Muscle of leg (tissue), 3 donors: ENCODE measurements at regions not wholly inside any gene's neighbourhood (a gene's known extent, or its start where the extent isn't known, plus 50 kb on each side); places are given as distances from the start of the nearest gene placed in this dataset.
A peak's percentile ranks its signal among the peaks of the same experiment; 100 is the strongest.

ENCODE experiments used
- DNase-seq: peaks from one replicate; pipeline ENCODE4 v3.0.0; 2013
- H3K27ac ChIP-seq: one replicate; pipeline ENCODE4 v1.5.1; 2013; ENCODE audit warnings: mild to moderate bottlenecking, low read length, control low read depth
- H3K27me3 ChIP-seq: one replicate; pipeline ENCODE4 v1.6.1; 2013; ENCODE audit warnings: low read length; ENCODE audit not compliant: control insufficient read depth, insufficient read depth
- H3K36me3 ChIP-seq: one replicate; pipeline ENCODE4 v1.6.1; 2013; ENCODE audit warnings: low read length; ENCODE audit not compliant: control insufficient read depth, insufficient read depth
- H3K4me1 ChIP-seq: one replicate; pipeline ENCODE4 v1.6.1; 2013; ENCODE audit warnings: low read length; ENCODE audit not compliant: control insufficient read depth, insufficient read depth
- H3K4me3 ChIP-seq: one replicate; pipeline ENCODE4 v1.5.1; 2013; ENCODE audit warnings: low read length, control low read depth
- H3K9me3 ChIP-seq: replicated peaks from 2 replicates; pipeline ENCODE4 v1.6.1; 2013; ENCODE audit warnings: low read depth, low read length; ENCODE audit not compliant: control insufficient read depth
- WGBS: methylation state at CpG from one replicate; pipeline ENCODE4 v1.1.5; 2013; ENCODE audit warnings: missing lambda C conversion rate; ENCODE audit not compliant: insufficient coverage; 5-methylcytosine and 5-hydroxymethylcytosine counted together

DNA sequence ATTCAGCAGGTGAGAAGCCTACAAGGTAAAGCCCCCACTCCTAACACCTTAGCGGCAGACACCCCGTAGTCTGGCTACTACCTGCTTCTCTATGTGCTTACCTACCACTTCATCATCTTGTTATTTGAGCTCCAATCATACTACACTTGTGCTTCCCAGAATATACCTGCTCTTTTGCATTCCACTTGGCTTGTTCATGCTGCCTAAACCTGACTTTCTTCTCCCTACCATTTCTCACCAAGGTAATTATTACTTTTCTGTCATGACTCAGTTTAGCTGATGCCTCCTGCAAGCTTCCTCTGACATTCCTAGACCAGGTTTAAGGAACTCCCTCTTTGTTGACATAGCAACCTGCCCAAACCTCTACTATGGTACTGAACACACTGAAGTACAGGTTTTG is 495.6 kb upstream of the C1orf87 start:
- no peak for DNase-seq
- no peak overlapping the region for H3K4me3 ChIP-seq
- no peak overlapping the region for H3K27ac ChIP-seq
- peaks cover 8% of the 10 kb centered on the region for H3K4me1 ChIP-seq
- no peaks in the 10 kb centered on the region for H3K36me3 ChIP-seq
- WGBS: 93% methylated on average over 2 of the region's 2 CpGs
- no peaks in the 10 kb centered on the region for H3K9me3 ChIP-seq
- no peaks in the 10 kb centered on the region for H3K27me3 ChIP-seq

- Histone ChIP-seq H3K9me3 (no peaks in the 10 kb centered on the region), H3K4me1 (peaks cover 12% of the 10 kb centered on the region), H3K27ac (no peak overlapping the region), H3K4me3 (no peak overlapping the region), H3K27me3 (no peaks in the 10 kb centered on the region), H3K36me3 (no peaks in the 10 kb centered on the region)
- peak; percentile 67 for DNase-seq
Observed at GRCh38 chr1:60567256-60567655, 493.7 kb upstream of the C1orf87 start.

GRCh38 chr1:60564916-60565750 is 491.6 kb upstream of the C1orf87 start:
- H3K27ac ChIP-seq: peak overlapping the region; percentile 77
- H3K4me3 ChIP-seq: no peak overlapping the region
- no CpG with 5 or more reads among the region's 2 CpGs for WGBS
- no peaks in the 10 kb centered on the region for H3K9me3 ChIP-seq
- H3K36me3 ChIP-seq: no peaks in the 10 kb centered on the region
- peak; percentile 96 for DNase-seq
- no peaks in the 10 kb centered on the region for H3K27me3 ChIP-seq
- peaks cover 12% of the 10 kb centered on the region for H3K4me1 ChIP-seq

DNA sequence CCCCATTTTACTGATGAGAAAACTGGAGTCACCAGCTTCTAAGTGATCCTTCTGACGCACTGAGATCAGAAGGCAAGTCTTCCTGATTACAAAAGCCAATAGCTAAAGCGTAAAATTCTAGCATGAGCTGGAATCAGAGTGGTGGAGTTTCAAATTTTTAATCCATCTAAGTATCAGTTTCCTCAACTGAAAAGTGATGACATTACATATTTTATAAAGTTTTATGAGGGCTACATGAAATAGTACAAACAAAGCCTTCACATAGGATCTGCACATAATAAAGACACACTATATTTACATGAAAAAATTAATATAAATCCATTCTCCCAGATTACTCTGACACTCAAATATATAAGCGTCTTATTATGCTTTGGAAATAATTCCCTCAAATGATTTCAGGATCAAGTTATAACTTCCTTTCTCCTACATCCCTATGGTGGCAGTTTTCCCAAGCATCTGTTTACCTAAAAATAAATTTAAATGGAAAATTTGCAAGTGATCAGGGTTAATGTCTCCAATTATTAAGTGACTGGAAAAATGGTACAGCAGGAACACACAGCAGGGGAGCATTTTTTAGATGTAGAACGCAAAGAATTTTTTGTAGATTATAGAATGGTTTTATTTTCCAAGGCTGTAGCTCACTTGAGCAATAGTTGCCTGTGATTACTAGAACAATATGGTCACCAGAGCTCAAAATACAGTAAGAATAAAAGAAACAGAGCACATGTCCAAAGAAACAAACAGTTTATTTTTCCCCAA is 490.4 kb upstream of the C1orf87 start:
- peak overlapping the region; percentile 77 for H3K27ac ChIP-seq
- no CpG with 5 or more reads among the region's 4 CpGs for WGBS
- no peaks in the 10 kb centered on the region for H3K27me3 ChIP-seq
- H3K4me1 ChIP-seq: peaks cover 12% of the 10 kb centered on the region
- H3K4me3 ChIP-seq: no peak overlapping the region
- no peaks in the 10 kb centered on the region for H3K36me3 ChIP-seq
- no peaks in the 10 kb centered on the region for H3K9me3 ChIP-seq
- DNase-seq: peak; percentile 92

- DNase-seq: no peak
- Histone ChIP-seq H3K27ac (no peak overlapping the region), H3K4me3 (no peak overlapping the region), H3K9me3 (no peaks in the 10 kb centered on the region), H3K4me1 (peaks cover 11% of the 10 kb centered on the region), H3K36me3 (no peaks in the 10 kb centered on the region), H3K27me3 (no peaks in the 10 kb centered on the region)
- 77% methylated on average over 2 of the region's 5 CpGs for WGBS
Observed at GRCh38 chr1:60562740-60563139, 489.2 kb upstream of the C1orf87 start.

- H3K27ac ChIP-seq: no peak overlapping the region
- WGBS: no CpG with 5 or more reads among the region's 3 CpGs
- no peak for DNase-seq
- no peaks in the 10 kb centered on the region for H3K9me3 ChIP-seq
- H3K36me3 ChIP-seq: no peaks in the 10 kb centered on the region
- H3K27me3 ChIP-seq: no peaks in the 10 kb centered on the region
- no peak overlapping the region for H3K4me3 ChIP-seq
- H3K4me1 ChIP-seq: peaks cover 8% of the 10 kb centered on the region
Observed at GRCh38 chr1:60560701-60561100, 487.1 kb upstream of the C1orf87 start.

DNA sequence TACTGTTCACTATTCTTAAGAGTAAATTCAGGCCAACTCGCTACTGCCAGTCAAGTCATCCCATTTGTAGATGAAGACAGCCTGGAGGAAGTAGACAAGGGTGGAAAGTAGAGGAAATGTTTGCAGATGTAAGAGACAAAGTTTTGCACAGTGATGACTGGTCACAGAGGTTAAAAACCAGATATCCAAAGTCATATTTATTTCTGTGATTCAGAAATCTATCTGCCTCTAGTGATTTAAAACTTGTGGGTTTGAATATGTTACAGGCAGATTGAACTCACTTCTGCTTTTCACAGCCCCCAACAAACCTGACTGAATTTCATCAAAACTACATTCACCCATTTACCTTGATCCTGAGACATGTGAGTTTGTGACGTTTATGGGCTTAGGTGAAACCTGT is 484.7 kb upstream of the C1orf87 start:
- no peak overlapping the region for H3K27ac ChIP-seq
- no peaks in the 10 kb centered on the region for H3K9me3 ChIP-seq
- no peaks in the 10 kb centered on the region for H3K36me3 ChIP-seq
- DNase-seq: no peak
- H3K4me3 ChIP-seq: no peak overlapping the region
- H3K27me3 ChIP-seq: no peaks in the 10 kb centered on the region
- WGBS: no CpG with 5 or more reads among the region's 2 CpGs
- H3K4me1 ChIP-seq: no peaks in the 10 kb centered on the region

DNA sequence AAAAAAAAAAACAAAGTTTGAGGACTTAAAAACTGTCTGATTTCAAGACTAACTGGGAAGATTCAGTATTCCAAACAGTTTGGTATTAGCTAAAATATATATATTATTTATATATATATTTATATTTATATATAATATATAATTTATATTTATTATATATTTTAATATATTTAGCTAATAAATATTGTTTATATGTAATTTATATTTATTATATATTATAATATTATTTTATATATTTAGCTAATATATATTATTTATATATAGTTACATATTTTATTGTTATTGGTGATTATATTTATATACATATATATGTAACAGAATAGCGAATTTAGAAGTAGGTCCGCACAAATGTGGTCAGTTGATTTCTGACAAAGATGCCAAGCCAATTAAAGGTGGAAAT is 480.2 kb upstream of the C1orf87 start:
- no peaks in the 10 kb centered on the region for H3K9me3 ChIP-seq
- no peak overlapping the region for H3K27ac ChIP-seq
- no peak overlapping the region for H3K4me3 ChIP-seq
- no peaks in the 10 kb centered on the region for H3K36me3 ChIP-seq
- H3K4me1 ChIP-seq: no peaks in the 10 kb centered on the region
- no peak for DNase-seq
- H3K27me3 ChIP-seq: no peaks in the 10 kb centered on the region
- WGBS: no CpG with 5 or more reads among the region's 2 CpGs

DNA sequence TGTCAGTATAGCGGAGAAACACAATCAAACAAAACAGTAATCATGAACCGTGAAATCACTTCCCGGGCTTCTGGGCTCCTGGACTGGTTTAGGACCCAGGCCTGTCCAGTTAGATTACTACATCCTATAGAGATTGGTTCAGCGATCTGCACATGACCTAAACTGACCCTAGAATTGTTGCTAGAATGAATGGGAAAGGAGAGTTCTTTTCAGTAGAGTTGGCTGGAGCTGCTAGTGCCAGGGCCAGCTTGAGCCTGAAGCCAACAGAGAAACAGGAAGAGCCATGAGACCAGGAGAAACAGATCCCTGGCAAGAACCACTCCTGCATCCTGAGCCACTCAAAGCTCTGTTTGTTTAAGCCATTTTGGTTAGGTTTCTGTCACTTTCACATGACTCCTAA is 474.3 kb upstream of the C1orf87 start:
- H3K4me3 ChIP-seq: no peak overlapping the region
- DNase-seq: no peak
- H3K4me1 ChIP-seq: no peaks in the 10 kb centered on the region
- no peak overlapping the region for H3K27ac ChIP-seq
- 90% methylated on average over 2 of the region's 4 CpGs for WGBS
- no peaks in the 10 kb centered on the region for H3K27me3 ChIP-seq
- no peaks in the 10 kb centered on the region for H3K9me3 ChIP-seq
- no peaks in the 10 kb centered on the region for H3K36me3 ChIP-seq

GRCh38 chr1:60541831-60542532 is 468.4 kb upstream of the C1orf87 start:
- no peak overlapping the region for H3K4me3 ChIP-seq
- 88% methylated on average over 1 of the region's 2 CpGs for WGBS

More at GRCh38 chr1:60541831-60542532, 468.4 kb upstream of the C1orf87 start:
- Histone ChIP-seq H3K27me3 (no peaks in the 10 kb centered on the region), H3K9me3 (peaks cover 14% of the 10 kb centered on the region), H3K36me3 (no peaks in the 10 kb centered on the region), H3K4me1 (no peaks in the 10 kb centered on the region), H3K27ac (no peak overlapping the region)
- DNase-seq: no peak
